Activated CD8-positive, alpha-beta T cell treated with anti-CD3 and anti-CD28 coated beads for 36 hours (primary cell): ENCODE measurements at regions not wholly inside any gene's neighbourhood (a gene's known extent, or its start where the extent isn't known, plus 50 kb on each side); places are given as distances from the start of the nearest gene placed in this dataset.

ENCODE experiments used
- ATAC-seq: fragments of 200-7000 bp; cut with Tn5 transposase; one replicate; pipeline ENCODE4 v1.10.0; 2021; ENCODE audit warnings: mild to moderate bottlenecking, moderate library complexity
- CTCF ChIA-PET: fragments of 350-600 bp; sonication (Branson Sonifier 250); formaldehyde crosslinking; loops from one replicate; lab custom pipeline; 2021; ENCODE audit warnings: antibody characterized with exemption; lab: Charles Lee
- POLR2A ChIA-PET: fragments of 350-600 bp; sonication (Branson Sonifier 250); formaldehyde crosslinking; loops from one replicate; lab custom pipeline; 2021; ENCODE audit warnings: antibody characterized with exemption; lab: Charles Lee
- DNase-seq: peaks from one replicate; pipeline ENCODE4 v3.0.0-alpha.2; 2020
- H3K27ac Mint-ChIP-seq: one replicate; pipeline ENCODE4 v1.8.0; 2021; ENCODE audit warnings: mild to moderate bottlenecking, mixed read lengths
- H3K27me3 Mint-ChIP-seq: one replicate; pipeline ENCODE4 v1.8.0; 2021; ENCODE audit warnings: mixed read lengths
- H3K36me3 Mint-ChIP-seq: one replicate; pipeline ENCODE4 v1.8.0; 2021; ENCODE audit warnings: low read depth, mixed read lengths
- H3K4me1 Mint-ChIP-seq: one replicate; pipeline ENCODE4 v1.8.0; 2021; ENCODE audit warnings: low read depth, mixed read lengths
- H3K4me3 Mint-ChIP-seq: one replicate; pipeline ENCODE4 v1.8.0; 2021; ENCODE audit warnings: mild to moderate bottlenecking, moderate library complexity, mixed read lengths
- H3K9me3 Mint-ChIP-seq: one replicate; pipeline ENCODE4 v1.8.0; 2021; ENCODE audit warnings: mixed read lengths
- intact Hi-C: fragments of 100-400 bp; cut with micrococcal nuclease; formaldehyde crosslinking; loops from one replicate; pipeline ENCODE4 v1.10.0; 2022
- TF ChIP-seq, protein P1 (sequence below): fragments of 200-600 bp; IDR thresholded peaks from one replicate; pipeline ENCODE4 v1.8.0; 2022; ENCODE audit warnings: antibody characterized with exemption, mild to moderate bottlenecking

DNA sequence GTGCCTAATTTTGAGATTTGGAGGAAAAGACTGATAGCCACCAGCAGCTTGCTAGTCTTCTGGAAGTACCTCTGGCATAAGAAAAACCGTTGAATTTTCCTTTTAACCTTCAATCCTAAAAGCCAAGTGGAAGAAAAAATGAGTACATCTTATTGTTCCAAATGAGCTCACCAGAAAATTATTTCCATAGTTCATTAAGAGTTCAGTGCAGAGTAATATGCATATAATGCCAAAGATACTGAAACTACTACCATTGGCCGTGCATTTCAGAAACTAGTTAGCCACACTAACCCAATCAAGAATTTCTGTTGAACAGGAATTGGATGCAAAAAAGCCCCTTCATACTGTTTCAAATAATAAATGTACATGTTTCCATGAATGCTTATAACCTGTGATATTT is 607.9 kb downstream of the KCTD16 start:
- DNase-seq (no peak), ATAC-seq (no peak)
- intact Hi-C loops: no loop called here
- Mint-ChIP-seq H3K4me1 (no peaks in the 10 kb centered on the region), H3K27ac (no peak overlapping the region), H3K4me3 (no peak overlapping the region), H3K36me3 (no peaks in the 10 kb centered on the region), H3K27me3 (no peaks in the 10 kb centered on the region), H3K9me3 (peaks cover 4% of the 10 kb centered on the region)
- ChIA-PET CTCF (no interaction called here), POLR2A (no interaction called here)
- TF ChIP-seq, protein P1, sequence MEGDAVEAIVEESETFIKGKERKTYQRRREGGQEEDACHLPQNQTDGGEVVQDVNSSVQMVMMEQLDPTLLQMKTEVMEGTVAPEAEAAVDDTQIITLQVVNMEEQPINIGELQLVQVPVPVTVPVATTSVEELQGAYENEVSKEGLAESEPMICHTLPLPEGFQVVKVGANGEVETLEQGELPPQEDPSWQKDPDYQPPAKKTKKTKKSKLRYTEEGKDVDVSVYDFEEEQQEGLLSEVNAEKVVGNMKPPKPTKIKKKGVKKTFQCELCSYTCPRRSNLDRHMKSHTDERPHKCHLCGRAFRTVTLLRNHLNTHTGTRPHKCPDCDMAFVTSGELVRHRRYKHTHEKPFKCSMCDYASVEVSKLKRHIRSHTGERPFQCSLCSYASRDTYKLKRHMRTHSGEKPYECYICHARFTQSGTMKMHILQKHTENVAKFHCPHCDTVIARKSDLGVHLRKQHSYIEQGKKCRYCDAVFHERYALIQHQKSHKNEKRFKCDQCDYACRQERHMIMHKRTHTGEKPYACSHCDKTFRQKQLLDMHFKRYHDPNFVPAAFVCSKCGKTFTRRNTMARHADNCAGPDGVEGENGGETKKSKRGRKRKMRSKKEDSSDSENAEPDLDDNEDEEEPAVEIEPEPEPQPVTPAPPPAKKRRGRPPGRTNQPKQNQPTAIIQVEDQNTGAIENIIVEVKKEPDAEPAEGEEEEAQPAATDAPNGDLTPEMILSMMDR: no peak

DNA sequence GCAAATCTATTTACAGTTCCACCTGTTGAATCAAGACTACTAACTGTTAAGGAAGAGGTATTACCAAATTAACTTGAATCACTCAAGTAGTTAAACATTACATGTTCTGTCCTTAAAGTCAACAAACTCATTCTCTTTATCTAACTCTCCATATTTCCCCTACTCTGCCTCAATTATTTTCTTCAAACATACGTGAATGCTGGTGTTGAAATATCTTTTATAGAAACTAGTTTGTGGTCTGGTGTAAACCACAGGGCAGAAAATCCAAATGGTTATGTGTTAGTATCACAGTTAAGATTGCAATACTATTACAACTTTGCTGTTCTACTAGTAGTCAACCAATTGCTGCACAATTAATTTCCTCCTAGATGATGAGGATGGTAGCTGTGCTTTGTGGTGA is 603.5 kb downstream of the KCTD16 start:
- H3K27ac Mint-ChIP-seq: no peak overlapping the region
- TF ChIP-seq, protein P1: no peak
- no peak overlapping the region for H3K4me3 Mint-ChIP-seq
- no peaks in the 10 kb centered on the region for H3K36me3 Mint-ChIP-seq
- no peaks in the 10 kb centered on the region for H3K9me3 Mint-ChIP-seq
- ATAC-seq (no peak), DNase-seq (no peak)
- ChIA-PET CTCF (no interaction called here), POLR2A (no interaction called here)
- no peaks in the 10 kb centered on the region for H3K27me3 Mint-ChIP-seq
- H3K4me1 Mint-ChIP-seq: no peaks in the 10 kb centered on the region
- intact Hi-C loops: no loop called here

GRCh38 chr5:144773628-144774027 is 603.0 kb downstream of the KCTD16 start:
- ATAC-seq: no peak
- CTCF ChIA-PET: no interaction called here
- intact Hi-C loops: no loop called here
- no peaks in the 10 kb centered on the region for H3K36me3 Mint-ChIP-seq
- TF ChIP-seq, protein P1: no peak
- DNase-seq: no peak
- no peak overlapping the region for H3K4me3 Mint-ChIP-seq
- H3K27me3 Mint-ChIP-seq: no peaks in the 10 kb centered on the region
- H3K9me3 Mint-ChIP-seq: no peaks in the 10 kb centered on the region
- H3K4me1 Mint-ChIP-seq: no peaks in the 10 kb centered on the region
- no peak overlapping the region for H3K27ac Mint-ChIP-seq
- POLR2A ChIA-PET: no interaction called here

DNA sequence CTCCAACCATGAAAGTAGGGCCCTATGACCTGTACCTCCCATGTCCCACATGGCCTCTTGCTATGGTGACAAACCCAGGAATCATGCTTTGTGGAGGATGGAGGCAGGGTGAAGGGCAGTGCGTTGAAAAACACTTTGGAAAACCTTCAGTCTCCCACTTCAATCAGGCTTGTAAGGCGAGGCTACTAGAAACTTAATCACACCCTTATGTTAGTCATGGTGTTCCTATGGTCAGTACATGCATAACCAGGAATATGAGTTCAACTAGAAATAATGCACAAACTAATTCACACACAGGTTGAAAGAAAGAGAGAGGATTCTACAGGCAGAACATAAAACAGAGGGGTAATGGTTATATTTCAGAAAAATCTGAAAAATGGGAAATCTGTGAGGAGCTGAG is 601.1 kb downstream of the KCTD16 start:
- intact Hi-C loops: no loop called here
- TF ChIP-seq, protein P1: no peak
- no peak overlapping the region for H3K4me3 Mint-ChIP-seq
- POLR2A ChIA-PET: no interaction called here
- H3K9me3 Mint-ChIP-seq: no peaks in the 10 kb centered on the region
- H3K36me3 Mint-ChIP-seq: no peaks in the 10 kb centered on the region
- H3K4me1 Mint-ChIP-seq: no peaks in the 10 kb centered on the region
- CTCF ChIA-PET: no interaction called here
- DNase-seq: no peak
- H3K27me3 Mint-ChIP-seq: no peaks in the 10 kb centered on the region
- no peak overlapping the region for H3K27ac Mint-ChIP-seq
- ATAC-seq: no peak

GRCh38 chr5:144742361-144742760 is 571.7 kb downstream of the KCTD16 start:
- intact Hi-C loops: no loop called here
- H3K36me3 Mint-ChIP-seq: peaks cover 1% of the 10 kb centered on the region
- no peaks in the 10 kb centered on the region for H3K27me3 Mint-ChIP-seq
- ATAC-seq (no peak), DNase-seq (no peak)
- peaks cover 15% of the 10 kb centered on the region for H3K9me3 Mint-ChIP-seq
- TF ChIP-seq, protein P1: no peak
- CTCF ChIA-PET: no interaction called here
- H3K4me3 Mint-ChIP-seq: no peak overlapping the region
- no peak overlapping the region for H3K27ac Mint-ChIP-seq
- H3K4me1 Mint-ChIP-seq: no peaks in the 10 kb centered on the region
- POLR2A ChIA-PET: no interaction called here
